Epithelial cell of proximal tubule (primary cell): ENCODE measurements at regions not wholly inside any gene's neighbourhood (a gene's known extent, or its start where the extent isn't known, plus 50 kb on each side); places are given as distances from the start of the nearest gene placed in this dataset.
"Not testable (repeated sequence)": the region's sequence is repeated elsewhere in the genome, so short reads cannot be mapped to it uniquely, and the experiment has no call there.

ENCODE experiments used
- DNase-seq: peaks from one replicate; pipeline ENCODE4 v3.0.0-alpha.2; 2011; ENCODE audit warnings: low read depth
- H3K4me3 ChIP-seq: 2 replicates; pipeline ENCODE4 v1.5.1; 2011; ENCODE audit warnings: low read depth, mild to moderate bottlenecking, low read length
- TF ChIP-seq, protein P1 (sequence below): conservative IDR thresholded peaks from 2 replicates; pipeline ENCODE4 v1.5.1; 2012; ENCODE audit warnings: low read depth, mild to moderate bottlenecking, low read length

DNA sequence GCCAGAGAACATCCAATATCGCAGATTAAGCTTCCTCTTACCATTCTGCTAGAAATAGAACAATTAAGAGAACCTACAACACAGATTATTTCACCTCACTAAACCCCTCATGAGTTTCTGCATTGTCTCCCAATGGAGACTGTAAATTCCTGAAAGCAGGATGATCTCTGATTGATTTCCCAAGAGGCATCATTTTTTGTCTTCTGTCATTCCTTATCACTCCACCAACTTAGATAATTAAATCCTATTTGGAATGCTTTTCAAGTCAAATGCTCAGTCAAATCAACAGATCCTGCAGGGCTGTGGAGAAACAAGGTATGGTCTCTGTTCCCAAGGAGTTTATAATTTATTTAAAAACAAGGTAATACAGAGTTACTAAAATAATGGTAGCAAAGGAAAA lies 161.5 kb downstream of the MTERF1 start:
- H3K4me3 ChIP-seq: no peak overlapping the region
- no peak for DNase-seq
- TF ChIP-seq, protein P1, sequence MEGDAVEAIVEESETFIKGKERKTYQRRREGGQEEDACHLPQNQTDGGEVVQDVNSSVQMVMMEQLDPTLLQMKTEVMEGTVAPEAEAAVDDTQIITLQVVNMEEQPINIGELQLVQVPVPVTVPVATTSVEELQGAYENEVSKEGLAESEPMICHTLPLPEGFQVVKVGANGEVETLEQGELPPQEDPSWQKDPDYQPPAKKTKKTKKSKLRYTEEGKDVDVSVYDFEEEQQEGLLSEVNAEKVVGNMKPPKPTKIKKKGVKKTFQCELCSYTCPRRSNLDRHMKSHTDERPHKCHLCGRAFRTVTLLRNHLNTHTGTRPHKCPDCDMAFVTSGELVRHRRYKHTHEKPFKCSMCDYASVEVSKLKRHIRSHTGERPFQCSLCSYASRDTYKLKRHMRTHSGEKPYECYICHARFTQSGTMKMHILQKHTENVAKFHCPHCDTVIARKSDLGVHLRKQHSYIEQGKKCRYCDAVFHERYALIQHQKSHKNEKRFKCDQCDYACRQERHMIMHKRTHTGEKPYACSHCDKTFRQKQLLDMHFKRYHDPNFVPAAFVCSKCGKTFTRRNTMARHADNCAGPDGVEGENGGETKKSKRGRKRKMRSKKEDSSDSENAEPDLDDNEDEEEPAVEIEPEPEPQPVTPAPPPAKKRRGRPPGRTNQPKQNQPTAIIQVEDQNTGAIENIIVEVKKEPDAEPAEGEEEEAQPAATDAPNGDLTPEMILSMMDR: no peak

DNA sequence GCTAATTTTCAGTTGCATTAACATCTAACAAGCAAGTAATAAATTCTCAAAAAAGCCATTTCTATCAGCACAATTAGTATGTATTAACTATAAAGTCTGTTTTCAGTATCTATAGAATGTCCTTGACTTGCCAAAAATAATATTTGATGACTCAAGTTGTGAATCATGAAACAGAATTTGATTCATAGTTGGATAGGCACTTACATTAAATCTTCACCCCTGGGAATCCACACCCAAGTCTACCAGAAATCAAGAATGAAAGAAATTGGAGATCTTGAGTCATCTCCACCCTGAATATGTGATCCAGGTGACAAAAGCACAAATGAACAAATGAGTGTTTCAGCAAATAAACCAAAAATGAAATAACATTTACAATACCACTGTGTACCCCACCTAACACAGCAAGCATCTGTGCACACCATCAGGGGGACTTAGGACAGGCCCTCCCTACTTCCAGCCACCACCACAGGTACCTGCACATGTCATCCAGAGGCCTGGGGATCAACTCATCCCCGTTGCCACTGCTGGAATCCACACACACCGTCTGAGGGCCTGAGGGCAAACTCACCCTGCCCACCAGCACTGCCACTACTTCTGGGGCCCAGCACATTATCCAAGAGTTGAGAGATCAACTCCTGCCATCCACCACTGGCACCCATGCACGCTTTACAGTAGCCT lies 160.1 kb downstream of the MTERF1 start:
- DNase-seq: no peak
- H3K4me3 ChIP-seq: no peak overlapping the region
- TF ChIP-seq, protein P1: no peak

DNA sequence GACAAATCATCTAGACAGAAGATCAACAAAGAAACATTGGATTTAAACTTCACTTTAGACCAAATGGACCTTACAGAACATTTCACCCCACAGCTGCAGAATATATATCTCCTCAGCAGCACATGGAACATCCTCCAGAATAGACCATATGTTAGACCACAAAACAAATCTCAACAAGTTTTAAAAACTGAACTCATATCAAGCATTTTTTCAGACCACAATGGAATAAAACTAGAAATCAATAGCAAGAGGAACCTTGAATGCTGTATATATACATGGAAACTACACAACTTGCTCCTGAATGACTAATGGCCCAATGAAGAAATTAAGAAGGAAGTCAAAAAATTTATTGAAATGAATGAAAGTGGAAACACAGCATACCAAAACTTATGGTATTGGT lies 157.7 kb downstream of the MTERF1 start:
- TF ChIP-seq, protein P1: no peak
- DNase-seq: no peak
- H3K4me3 ChIP-seq: no peak overlapping the region

DNA sequence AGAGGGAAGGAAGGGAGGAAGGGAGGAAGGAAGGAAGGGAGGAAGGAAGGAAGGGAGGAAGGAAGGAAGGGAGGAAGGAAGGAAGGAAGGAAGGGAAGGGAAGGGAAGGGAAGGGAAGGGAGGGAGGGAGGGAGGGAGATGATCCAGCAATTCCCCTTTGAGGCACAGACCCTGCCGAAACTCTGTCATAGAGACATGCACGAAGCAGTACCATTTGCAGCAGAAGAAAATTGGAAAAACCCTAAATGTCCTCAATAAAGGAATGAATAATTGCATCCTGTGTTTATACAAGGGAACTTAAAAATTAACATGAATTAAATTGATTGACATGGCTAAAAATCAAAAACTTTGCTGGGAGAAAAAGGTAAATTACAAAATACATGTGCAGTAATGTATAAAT lies 151.5 kb downstream of the MTERF1 start:
- not testable (repeated sequence) for H3K4me3 ChIP-seq, DNase-seq

DNA sequence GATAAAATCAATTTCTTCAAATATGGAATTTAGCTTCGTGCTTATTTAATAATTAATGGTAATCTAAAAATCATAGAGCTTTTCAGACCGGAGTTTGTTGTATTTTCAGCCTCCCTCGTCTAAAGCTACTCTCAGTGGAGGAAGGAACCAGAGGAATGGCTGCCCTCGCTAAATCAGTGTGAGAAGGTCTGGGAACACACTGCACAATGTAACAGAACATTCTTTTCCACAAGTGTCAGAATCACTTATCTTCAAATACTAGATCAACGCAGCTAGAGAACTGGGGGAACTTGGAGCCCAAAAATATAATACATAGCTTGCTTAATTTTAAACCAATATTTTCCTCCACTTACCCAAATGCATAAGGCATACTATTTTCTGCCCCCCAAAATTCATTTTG lies 148.5 kb downstream of the MTERF1 start:
- TF ChIP-seq, protein P1: no peak

DNA sequence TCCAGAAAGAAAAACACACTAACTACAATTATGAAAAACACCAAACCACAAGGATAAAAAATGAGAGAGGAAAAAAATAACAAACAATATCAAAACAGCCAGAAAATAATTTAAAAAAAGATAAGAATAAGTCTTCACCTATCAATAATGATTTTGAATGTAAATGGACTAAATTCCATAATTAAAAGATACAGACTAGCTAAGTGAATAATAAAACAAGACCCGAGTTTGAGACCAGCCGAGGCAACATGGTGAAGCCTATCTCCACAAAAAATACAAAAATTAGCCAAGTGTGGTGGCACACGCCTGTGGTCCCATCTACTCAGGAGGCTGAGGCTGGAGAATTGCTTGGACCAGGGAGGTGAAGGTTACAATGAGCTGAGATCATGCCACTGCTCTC lies 131.1 kb downstream of the MTERF1 start:
- TF ChIP-seq, protein P1: no peak
- DNase-seq: no peak
- H3K4me3 ChIP-seq: no peak overlapping the region

More for the DNA sequence above, 148.5 kb downstream of the MTERF1 start:
- no peak for DNase-seq
- H3K4me3 ChIP-seq: no peak overlapping the region

DNA sequence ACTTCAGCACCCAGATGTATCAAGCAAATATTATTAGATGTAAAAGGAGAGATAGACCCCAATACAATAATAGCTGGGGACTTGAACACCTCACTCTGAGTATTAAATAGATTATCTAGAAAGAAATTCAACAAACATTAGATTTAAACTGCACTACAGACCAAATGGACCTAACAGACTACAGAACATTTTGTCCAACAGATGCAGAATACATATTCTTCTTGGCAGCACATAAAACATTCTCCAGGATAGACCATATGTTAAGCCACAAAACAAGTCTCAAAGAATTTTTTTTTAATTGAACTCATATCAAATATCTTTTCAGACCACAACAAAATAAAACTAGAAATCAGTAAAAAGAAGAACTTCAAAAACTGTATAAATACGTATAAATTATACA lies 130.4 kb downstream of the MTERF1 start:
- TF ChIP-seq, protein P1: no peak
- no peak for DNase-seq
- H3K4me3 ChIP-seq: no peak overlapping the region
